Natural killer cell treated with Interleukin-12 subunit alpha and Interleukin-12 subunit beta and Interleukin-15 and Interleukin-18, amount 100 ng/mL, for 72 hours (primary cell): ENCODE measurements at regions not wholly inside any gene's neighbourhood (a gene's known extent, or its start where the extent isn't known, plus 50 kb on each side); places are given as distances from the start of the nearest gene placed in this dataset.
"Not testable (repeated sequence)": the region's sequence is repeated elsewhere in the genome, so short reads cannot be mapped to it uniquely, and the experiment has no call there.

Source experiments
- ATAC-seq, 2 donors: fragments of 150-1000 bp; cut with Tn5 transposase in 1 of 2; sonication (Bioruptor Pico), chemical (Tn5 transposase) in 1 of 2; 2 replicates each; pipeline ENCODE4 v1.10.0; 2021
- DNase-seq: peaks from one replicate; pipeline ENCODE4 v3.0.0; 2022; ENCODE audit warnings: low spot score
- H3K27ac Mint-ChIP-seq, 2 donors: 1 replicate in 1 of 2; 2 replicates in 1 of 2; pipeline ENCODE4 v1.8.0; 2022; ENCODE audit warnings: mixed read lengths in 2 of 2, mild to moderate bottlenecking in 1 of 2, moderate library complexity in 1 of 2
- H3K27me3 Mint-ChIP-seq, 2 donors: 1 replicate in 1 of 2; 2 replicates in 1 of 2; pipeline ENCODE4 v1.8.0; 2022; ENCODE audit warnings: mixed read lengths in 2 of 2
- H3K36me3 Mint-ChIP-seq: one replicate; pipeline ENCODE4 v1.8.0; 2022; ENCODE audit warnings: mixed read lengths
- H3K4me1 Mint-ChIP-seq, 2 donors: 1 replicate in 1 of 2; 2 replicates in 1 of 2; pipeline ENCODE4 v1.8.0; 2022; ENCODE audit warnings: low read depth in 2 of 2, mixed read lengths in 2 of 2, mild to moderate bottlenecking in 1 of 2
- H3K4me3 Mint-ChIP-seq: one replicate; pipeline ENCODE4 v1.8.0; 2022; ENCODE audit warnings: mixed read lengths
- H3K9me3 Mint-ChIP-seq: 2 replicates; pipeline ENCODE4 v1.8.0; 2022; ENCODE audit warnings: mixed read lengths

DNA sequence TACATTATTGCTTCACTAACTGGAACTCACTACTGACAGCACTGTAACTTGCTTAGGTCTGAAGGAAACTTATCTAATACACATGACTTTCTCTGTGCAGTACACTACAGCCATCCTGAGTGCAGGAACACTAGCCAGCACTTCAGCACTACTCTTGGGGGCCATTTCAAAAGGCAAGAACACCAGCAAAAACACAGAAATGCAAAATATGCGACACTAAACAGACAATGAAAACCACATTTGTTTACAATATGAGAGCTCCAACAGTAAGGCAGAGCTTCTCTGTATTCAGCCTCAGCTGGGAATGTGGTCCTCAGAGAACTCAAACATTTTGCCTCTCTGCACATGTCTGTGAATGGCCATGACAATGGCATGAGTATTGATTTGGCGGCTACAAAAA, 109.6 kb downstream of the ARRDC4 start:
- H3K36me3 Mint-ChIP-seq = no peaks in the 10 kb centered on the region
- no peak overlapping the region for H3K27ac Mint-ChIP-seq
- H3K9me3 Mint-ChIP-seq = no peaks in the 10 kb centered on the region
- no peak for ATAC-seq
- H3K4me3 Mint-ChIP-seq = no peak overlapping the region
- no peak for DNase-seq
- H3K27me3 Mint-ChIP-seq = peaks cover 0 to 7% of the 10 kb centered on the region in 2 donors
- no peaks in the 10 kb centered on the region for H3K4me1 Mint-ChIP-seq

DNA sequence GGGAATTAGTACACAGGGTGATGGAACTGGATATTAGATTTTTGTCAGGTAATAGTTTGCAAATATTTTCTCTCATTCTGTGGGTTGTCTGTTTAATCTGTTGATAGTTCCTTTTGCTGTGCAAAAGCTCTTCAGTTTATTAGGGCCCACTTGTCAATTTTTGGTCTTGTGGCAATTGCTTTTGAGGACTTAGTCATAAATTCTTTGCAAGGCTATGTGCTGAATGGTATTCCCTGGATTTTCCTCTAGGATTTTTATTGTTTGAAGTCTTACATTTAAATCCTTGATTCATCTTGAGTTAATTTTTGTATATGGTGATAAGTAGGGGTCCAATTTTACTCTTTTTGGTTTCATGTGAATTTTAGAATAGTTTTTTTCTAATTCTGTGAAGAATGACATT, 111.3 kb downstream of the ARRDC4 start:
- peaks cover 2 to 12% of the 10 kb centered on the region in 2 donors for H3K27me3 Mint-ChIP-seq
- H3K4me3 Mint-ChIP-seq = no peak overlapping the region
- no peak for ATAC-seq
- H3K9me3 Mint-ChIP-seq = no peaks in the 10 kb centered on the region
- no peak for DNase-seq
- H3K27ac Mint-ChIP-seq = no peak overlapping the region
- H3K36me3 Mint-ChIP-seq = no peaks in the 10 kb centered on the region
- H3K4me1 Mint-ChIP-seq = peaks cover 3 to 4% of the 10 kb centered on the region in 2 donors

DNA sequence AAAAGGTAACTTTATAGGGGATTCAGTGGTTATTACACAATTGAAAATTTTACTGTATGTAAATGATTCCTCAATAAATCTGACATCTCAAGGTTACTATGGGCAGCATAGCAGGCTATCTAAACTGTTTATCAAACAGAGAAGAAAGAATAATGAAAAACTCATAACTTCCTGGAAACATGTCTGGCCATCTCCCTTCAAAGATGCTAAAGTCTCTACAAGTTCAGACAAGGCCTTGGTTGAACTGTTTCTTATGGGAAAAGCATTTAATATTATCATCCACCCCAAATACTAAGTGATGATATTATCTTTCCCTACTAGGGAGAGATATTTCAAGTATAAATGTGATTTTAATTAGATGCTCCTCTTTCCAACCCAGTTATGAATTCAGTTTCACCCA, 114.9 kb downstream of the ARRDC4 start:
- H3K4me3 Mint-ChIP-seq = no peak overlapping the region
- H3K9me3 Mint-ChIP-seq = no peaks in the 10 kb centered on the region
- H3K4me1 Mint-ChIP-seq = peaks cover 4 to 6% of the 10 kb centered on the region in 2 donors
- peaks cover 3 to 14% of the 10 kb centered on the region in 2 donors for H3K27me3 Mint-ChIP-seq
- ATAC-seq (no peak), DNase-seq (no peak)
- H3K27ac Mint-ChIP-seq = no peak overlapping the region
- H3K36me3 Mint-ChIP-seq = no peaks in the 10 kb centered on the region

DNA sequence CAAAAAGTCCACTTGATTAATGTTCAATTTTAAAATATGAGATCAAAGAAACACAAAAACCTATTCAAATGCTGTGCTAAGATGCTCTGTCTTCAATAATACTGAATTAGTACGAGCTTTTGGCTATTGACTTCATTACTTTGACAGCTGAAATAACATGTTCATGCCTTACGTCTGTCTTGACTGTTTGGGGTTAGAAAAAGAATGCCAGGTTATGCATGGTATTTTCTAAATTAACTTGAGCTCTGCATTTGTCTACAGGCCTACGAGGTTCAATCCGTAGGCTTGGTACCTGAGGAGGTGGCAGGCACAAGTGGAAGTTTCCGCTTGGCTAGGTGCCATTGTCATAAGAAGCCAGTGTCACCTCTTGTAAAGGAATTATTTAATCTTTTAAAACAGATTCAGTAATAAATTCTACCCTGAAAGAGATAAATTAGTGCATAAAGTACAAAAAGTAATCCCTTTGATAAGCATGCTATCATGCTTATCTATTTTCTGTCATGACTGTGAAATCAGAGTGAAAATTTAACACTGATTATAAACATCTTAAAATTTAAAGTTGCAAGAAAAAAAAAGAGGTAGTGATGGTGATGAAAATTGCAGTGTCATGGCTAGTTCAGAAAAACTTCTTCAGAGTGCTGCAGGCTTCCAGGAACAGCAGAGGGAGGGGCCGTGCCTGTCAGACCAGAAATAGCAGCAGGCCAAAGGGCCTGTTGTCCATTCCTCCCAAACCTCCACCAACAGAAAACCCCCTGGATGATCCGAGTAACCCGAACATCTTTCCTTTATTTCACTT, 115.7 kb downstream of the ARRDC4 start:
- peaks cover 4 to 6% of the 10 kb centered on the region in 2 donors for H3K4me1 Mint-ChIP-seq
- H3K9me3 Mint-ChIP-seq = no peaks in the 10 kb centered on the region
- peaks cover 3 to 14% of the 10 kb centered on the region in 2 donors for H3K27me3 Mint-ChIP-seq
- H3K36me3 Mint-ChIP-seq = no peaks in the 10 kb centered on the region
- no peak for DNase-seq
- ATAC-seq = no peak
- H3K4me3 Mint-ChIP-seq = peak overlapping the region; percentile 29
- peak overlapping the region in 1 of 2 donors; percentile 74 for H3K27ac Mint-ChIP-seq

DNA sequence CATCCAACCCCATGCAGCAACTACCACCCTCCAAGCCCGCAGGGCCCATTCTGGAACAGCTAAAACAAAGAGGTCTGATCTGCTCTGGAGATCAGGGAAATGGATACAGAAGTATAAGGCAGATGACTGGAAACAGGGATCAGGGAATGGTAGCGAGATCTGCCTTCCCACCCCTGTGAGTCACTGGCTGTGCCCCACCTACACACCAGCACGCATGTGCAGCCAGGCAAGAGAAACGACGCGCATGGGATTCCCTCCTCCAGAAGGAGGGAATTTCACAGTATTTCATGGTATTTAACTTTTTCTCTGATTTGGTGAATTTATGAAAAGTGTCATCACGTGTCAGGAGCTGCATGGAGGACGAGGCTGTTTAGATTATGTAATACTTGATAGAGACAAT, 116.7 kb downstream of the ARRDC4 start:
- DNase-seq (no peak), ATAC-seq (no peak)
- Mint-ChIP-seq H3K4me1 (peaks cover 4 to 6% of the 10 kb centered on the region in 2 donors), H3K27ac (peak overlapping the region in 1 of 2 donors; percentile 74), H3K9me3 (no peaks in the 10 kb centered on the region), H3K27me3 (peaks cover 3 to 14% of the 10 kb centered on the region in 2 donors), H3K36me3 (no peaks in the 10 kb centered on the region), H3K4me3 (no peak overlapping the region)

DNA sequence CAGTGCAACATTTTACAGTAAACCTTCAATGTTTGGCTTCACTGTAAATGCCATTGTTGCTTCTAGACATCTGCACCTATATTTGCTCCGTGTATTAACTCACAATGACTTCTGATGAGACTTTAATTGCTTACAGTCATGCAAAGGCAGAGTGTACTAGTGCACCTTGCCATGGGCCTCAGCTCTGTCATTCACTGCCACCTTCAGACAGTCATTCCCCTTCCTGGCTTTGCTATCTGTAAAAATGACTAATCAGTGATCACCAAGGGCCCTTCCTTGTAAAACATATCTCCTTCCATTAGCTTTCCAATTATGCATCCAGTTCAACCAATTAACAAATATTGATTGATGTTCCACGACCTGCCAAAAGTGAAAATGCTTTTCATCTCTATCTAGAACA, 120.3 kb downstream of the ARRDC4 start:
- Mint-ChIP-seq H3K36me3 (no peaks in the 10 kb centered on the region), H3K4me1 (peaks cover 4 to 6% of the 10 kb centered on the region in 2 donors), H3K4me3 (no peak overlapping the region), H3K27ac (no peak overlapping the region), H3K9me3 (no peaks in the 10 kb centered on the region), H3K27me3 (peaks cover 3 to 7% of the 10 kb centered on the region in 2 donors)
- ATAC-seq (no peak), DNase-seq (no peak)

DNA sequence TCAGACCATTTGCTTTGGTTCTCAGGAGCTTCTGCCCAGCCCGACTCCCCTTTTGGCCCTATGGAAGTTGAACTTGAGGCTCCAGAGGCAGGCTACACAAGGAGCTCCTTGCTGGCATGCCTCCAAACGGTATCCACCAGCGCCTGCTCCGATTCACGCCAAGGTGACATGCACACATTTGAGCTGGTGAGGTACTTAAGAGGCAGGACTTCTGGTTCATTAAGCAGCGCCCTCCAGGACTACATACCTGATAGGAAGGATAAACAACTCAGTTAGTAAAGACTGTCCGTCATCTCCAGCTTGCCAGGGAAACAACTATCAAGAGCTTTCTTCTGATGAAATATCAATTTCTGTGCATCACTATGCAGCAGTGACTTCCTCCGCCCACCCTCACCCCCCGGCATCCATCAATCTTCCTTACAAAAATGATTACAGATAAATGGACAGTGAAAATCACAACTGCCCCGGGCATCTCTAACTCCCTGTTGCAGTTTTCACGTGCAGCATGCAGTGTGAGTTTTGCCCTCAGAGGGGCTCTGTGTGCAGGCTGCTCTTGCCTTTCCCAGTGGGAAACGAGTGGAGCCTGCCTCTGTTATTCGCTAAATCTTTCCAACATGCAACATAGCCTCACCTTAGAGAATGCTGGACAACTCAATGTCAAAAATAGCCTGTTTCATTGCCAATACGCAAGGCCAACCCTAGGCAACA, 122.9 kb downstream of the ARRDC4 start:
- Mint-ChIP-seq H3K36me3 (peaks cover 6% of the 10 kb centered on the region), H3K27ac (no peak overlapping the region), H3K4me3 (no peak overlapping the region), H3K9me3 (peaks cover 3% of the 10 kb centered on the region), H3K4me1 (no peaks in the 10 kb centered on the region), H3K27me3 (no peaks in the 10 kb centered on the region)
- ATAC-seq (no peak), DNase-seq (no peak)

DNA sequence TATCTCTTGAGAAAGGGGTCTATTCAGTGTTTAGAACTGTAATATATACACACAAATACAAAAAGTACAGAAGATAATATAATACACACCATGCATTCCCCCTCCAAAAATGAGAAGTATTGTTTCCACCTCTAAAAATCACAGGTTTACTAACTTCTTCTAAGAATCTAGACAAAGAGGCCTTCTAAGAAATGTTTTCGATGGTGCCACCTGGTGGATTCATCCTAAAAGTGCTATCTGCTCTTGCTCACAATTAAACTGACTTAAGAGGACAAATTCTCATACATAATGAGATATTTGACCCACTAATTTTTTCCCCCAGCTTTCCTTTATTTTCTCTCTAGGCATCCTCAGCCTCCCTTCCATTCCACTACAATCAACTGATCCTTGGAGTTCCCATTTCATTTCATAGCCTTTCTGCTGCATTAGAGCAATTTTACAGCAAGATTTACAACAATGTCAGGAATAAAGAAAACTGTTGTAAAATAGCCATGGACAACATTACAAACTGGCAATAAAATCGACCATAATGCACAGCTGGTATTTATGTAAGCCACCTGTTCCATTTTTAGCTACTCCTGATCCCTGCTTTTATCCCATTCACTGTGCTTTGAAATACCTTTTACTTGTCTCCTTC, 124.6 kb downstream of the ARRDC4 start:
- Mint-ChIP-seq H3K4me1 (no peaks in the 10 kb centered on the region), H3K27me3 (no peaks in the 10 kb centered on the region), H3K9me3 (peaks cover 3% of the 10 kb centered on the region), H3K4me3 (no peak overlapping the region), H3K27ac (no peak overlapping the region), H3K36me3 (peaks cover 6% of the 10 kb centered on the region)
- ATAC-seq = no peak
- no peak for DNase-seq

DNA sequence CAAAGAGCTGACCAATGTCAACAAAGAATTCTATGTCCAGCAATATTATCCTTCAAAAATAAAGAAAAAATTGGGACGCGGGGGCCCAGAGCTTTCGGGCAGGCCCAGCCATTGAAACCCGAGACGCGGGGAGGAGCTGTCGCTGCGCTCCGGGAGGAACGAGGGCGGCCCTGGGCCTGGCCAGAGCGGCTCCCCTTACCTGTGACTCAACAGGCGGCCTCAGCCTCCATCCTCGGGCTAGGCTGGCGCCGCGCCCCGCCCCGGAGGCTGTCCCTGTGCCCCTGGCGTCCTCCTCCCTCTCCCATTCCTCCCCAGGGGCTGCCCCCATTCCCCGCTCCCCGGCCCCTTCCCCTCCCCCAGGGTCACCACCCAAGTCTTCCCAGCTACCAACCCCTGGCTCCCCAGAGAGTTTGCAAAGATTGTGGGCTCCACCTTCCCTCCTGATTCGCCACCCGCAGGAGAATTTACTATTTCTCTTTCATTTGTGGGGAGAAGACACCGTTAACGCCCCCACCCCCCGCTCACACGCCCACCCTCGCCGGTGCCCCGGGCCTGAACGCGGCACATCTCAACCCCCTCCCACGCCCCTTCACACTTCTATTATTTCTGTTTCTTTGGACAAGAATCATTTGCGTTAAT, 127.9 kb downstream of the ARRDC4 start:
- not testable (repeated sequence) for H3K9me3 Mint-ChIP-seq, H3K4me1 Mint-ChIP-seq, H3K27ac Mint-ChIP-seq, H3K36me3 Mint-ChIP-seq, H3K27me3 Mint-ChIP-seq, DNase-seq, H3K4me3 Mint-ChIP-seq
- peak; percentile 68 to 87 for ATAC-seq

DNA sequence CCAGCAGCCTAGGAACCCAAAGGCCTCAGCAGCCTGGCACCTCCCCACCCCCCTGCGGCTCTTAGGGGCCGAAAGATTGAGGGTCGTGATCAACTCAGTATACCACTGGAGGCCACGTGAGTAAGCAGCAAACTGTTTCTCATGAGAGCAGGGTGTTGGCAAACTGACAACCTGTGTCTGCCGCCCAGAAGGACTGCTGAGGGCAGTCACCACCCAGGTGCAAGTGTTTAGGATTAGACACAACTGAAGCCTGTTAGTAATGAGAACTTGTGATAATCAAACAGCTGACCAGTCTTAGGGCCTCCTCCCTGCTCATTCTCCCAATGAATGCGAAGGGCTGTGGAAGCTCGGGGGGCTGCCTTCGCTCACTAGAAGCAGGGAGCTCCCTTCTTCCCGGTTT, 128.8 kb downstream of the ARRDC4 start:
- DNase-seq = not testable (repeated sequence)

DNA sequence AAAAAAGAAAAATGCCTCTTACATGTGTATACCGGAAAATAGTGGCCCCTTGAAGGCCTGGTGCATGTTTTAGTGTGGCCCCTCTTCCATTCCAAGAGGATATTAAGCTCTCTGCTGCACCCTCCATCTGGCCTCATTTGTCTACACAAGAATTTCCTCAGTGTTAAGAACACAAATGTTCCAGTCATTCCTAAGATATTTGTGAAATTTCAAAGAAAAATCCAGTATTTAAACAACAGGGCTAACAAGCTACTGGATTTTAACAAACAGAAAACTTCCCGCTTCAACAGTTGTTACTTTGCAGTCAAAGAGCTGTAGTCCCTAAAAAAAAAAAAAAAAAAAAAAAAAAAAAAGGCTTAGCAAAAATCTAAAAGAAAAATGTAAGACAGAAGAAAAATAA, 137.5 kb downstream of the ARRDC4 start:
- H3K27me3 Mint-ChIP-seq, H3K9me3 Mint-ChIP-seq, DNase-seq, H3K36me3 Mint-ChIP-seq, ATAC-seq, H3K4me1 Mint-ChIP-seq, H3K27ac Mint-ChIP-seq, H3K4me3 Mint-ChIP-seq: not testable (repeated sequence)

More for the DNA sequence above, 128.8 kb downstream of the ARRDC4 start:
- not testable (repeated sequence) for H3K9me3 Mint-ChIP-seq, H3K4me1 Mint-ChIP-seq, H3K27me3 Mint-ChIP-seq, H3K4me3 Mint-ChIP-seq, ATAC-seq, H3K27ac Mint-ChIP-seq
- H3K36me3 Mint-ChIP-seq = peaks cover 10% of the 10 kb centered on the region

DNA sequence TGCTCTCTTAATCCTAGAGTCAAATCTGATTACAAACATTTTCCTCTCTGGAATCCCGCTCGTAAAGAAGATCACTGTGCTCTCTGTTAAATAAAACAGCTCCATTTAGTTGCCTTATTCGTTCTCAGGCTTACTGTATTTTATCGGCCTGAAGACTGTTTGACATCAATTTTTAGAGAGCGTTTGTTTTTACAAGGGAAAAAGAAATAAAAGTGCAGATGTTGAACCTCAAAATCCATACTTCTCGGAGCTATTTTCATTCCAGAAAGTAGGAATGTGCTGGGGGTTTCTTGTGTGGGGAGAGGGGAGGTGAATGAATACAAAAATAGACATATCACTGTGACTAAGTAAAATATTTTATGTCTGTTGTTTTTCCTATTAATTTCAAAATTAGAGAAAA, 140.1 kb downstream of the ARRDC4 start:
- not testable (repeated sequence) for ATAC-seq

DNA sequence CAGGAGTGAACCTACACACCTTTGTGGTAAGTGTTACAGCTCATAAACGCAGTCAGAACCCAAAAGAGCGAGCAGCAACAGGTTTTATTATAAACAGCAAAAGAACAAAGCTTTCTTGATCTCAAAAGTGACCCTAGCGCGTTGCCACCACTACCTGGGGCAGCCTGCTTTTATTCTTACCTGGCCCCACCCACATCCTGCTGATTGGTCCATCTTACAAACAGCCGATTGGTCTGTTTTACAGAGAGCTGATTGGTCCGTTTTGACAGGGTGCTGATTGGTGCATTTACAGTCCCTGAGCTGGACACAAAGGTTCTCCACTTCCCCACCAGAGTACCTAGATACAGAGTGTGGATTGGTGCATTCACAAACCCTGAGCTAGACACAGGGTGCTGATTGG, 143.1 kb downstream of the ARRDC4 start:
- H3K36me3 Mint-ChIP-seq = no peaks in the 10 kb centered on the region
- H3K27ac Mint-ChIP-seq = no peak overlapping the region
- no peaks in the 10 kb centered on the region for H3K4me1 Mint-ChIP-seq
- no peak overlapping the region for H3K4me3 Mint-ChIP-seq
- no peak for ATAC-seq
- H3K9me3 Mint-ChIP-seq = no peaks in the 10 kb centered on the region
- H3K27me3 Mint-ChIP-seq = no peaks in the 10 kb centered on the region
- no peak for DNase-seq

More for the DNA sequence above, 140.1 kb downstream of the ARRDC4 start:
- not testable (repeated sequence) for H3K4me1 Mint-ChIP-seq, H3K36me3 Mint-ChIP-seq, H3K4me3 Mint-ChIP-seq, H3K9me3 Mint-ChIP-seq, DNase-seq, H3K27ac Mint-ChIP-seq, H3K27me3 Mint-ChIP-seq
